ENCODE measurements at regions not wholly inside any gene's neighbourhood (a gene's known extent, or its start where the extent isn't known, plus 50 kb on each side); places are given as distances from the start of the nearest gene placed in this dataset.

- no peaks in the 10 kb centered on the region for H3K9me3 ChIP-seq
- DNase-seq: no peak
- no peak overlapping the region for H3K4me3 ChIP-seq
- H3K36me3 ChIP-seq (ENCODE audit: low read depth, missing control alignments): no peaks in the 10 kb centered on the region
- no peaks in the 10 kb centered on the region for H3K27me3 ChIP-seq
- intact Hi-C loops (cut with DNase I; ENCODE audit: low total_unique reads): no loop called here
- TF ChIP-seq POLR2A (IDR thresholded peaks at IDR 0.05): no peak
- TF ChIP-seq CTCF (IDR thresholded peaks at IDR 0.05): no peak
- H3K4me1 ChIP-seq: peaks cover 5% of the 10 kb centered on the region
- no peak overlapping the region for H3K27ac ChIP-seq
These were observed 608.7 kb downstream of the PLPP3 start for GRCh38 chr1:55970526-55971110.

GRCh38 chr1:55969322-55969721 lies 610.0 kb downstream of the PLPP3 start:
- no peaks in the 10 kb centered on the region for H3K4me1 ChIP-seq
- intact Hi-C loops (cut with DNase I; ENCODE audit: low total_unique reads): no loop called here
- H3K4me3 ChIP-seq: no peak overlapping the region
- DNase-seq: no peak
- H3K36me3 ChIP-seq (ENCODE audit: low read depth, missing control alignments): no peaks in the 10 kb centered on the region
- H3K9me3 ChIP-seq: no peaks in the 10 kb centered on the region
- no peak overlapping the region for H3K27ac ChIP-seq
- H3K27me3 ChIP-seq: no peaks in the 10 kb centered on the region
- TF ChIP-seq POLR2A (IDR thresholded peaks at IDR 0.05): no peak
- TF ChIP-seq CTCF (IDR thresholded peaks at IDR 0.05): no peak

- 87 to 95% methylated on average over 7 of the region's 7 CpGs for whole genome bisulfite sequencing, 2 donors
These were observed 610.7 kb downstream of the PLPP3 start for GRCh38 chr1:55968661-55969060.

GRCh38 chr1:55965981-55966461 lies 613.3 kb downstream of the PLPP3 start:
- Histone ChIP-seq H3K27ac (no peak overlapping the region), H3K27me3 (no peaks in the 10 kb centered on the region), H3K9me3 (no peaks in the 10 kb centered on the region), H3K4me1 (peaks cover 2% of the 10 kb centered on the region), H3K36me3 (ENCODE audit: low read depth, missing control alignments) (no peaks in the 10 kb centered on the region), H3K4me3 (no peak overlapping the region)
- WGBS, 2 donors: 81 to 86% methylated on average over 5 of the region's 5 CpGs
- DNase-seq: no peak
- intact Hi-C loops (cut with DNase I; ENCODE audit: low total_unique reads): no loop called here
- TF ChIP-seq CTCF (IDR thresholded peaks at IDR 0.05) (no peak), POLR2A (IDR thresholded peaks at IDR 0.05) (no peak)

More at GRCh38 chr1:55968661-55969060, 610.7 kb downstream of the PLPP3 start:
- Histone ChIP-seq H3K9me3 (no peaks in the 10 kb centered on the region), H3K36me3 (ENCODE audit: low read depth, missing control alignments) (no peaks in the 10 kb centered on the region), H3K27me3 (no peaks in the 10 kb centered on the region), H3K4me1 (no peaks in the 10 kb centered on the region), H3K4me3 (no peak overlapping the region), H3K27ac (no peak overlapping the region)
- TF ChIP-seq POLR2A (IDR thresholded peaks at IDR 0.05): no peak
- TF ChIP-seq CTCF (IDR thresholded peaks at IDR 0.05): no peak
- intact Hi-C loops (cut with DNase I; ENCODE audit: low total_unique reads): no loop called here
- DNase-seq: no peak

GRCh38 chr1:55962472-55962871 lies 616.9 kb downstream of the PLPP3 start:
- Histone ChIP-seq H3K4me3 (no peak overlapping the region), H3K9me3 (no peaks in the 10 kb centered on the region), H3K36me3 (ENCODE audit: low read depth, missing control alignments) (no peaks in the 10 kb centered on the region), H3K4me1 (peaks cover 6% of the 10 kb centered on the region), H3K27me3 (no peaks in the 10 kb centered on the region), H3K27ac (no peak overlapping the region)
- TF ChIP-seq POLR2A (IDR thresholded peaks at IDR 0.05) (no peak), CTCF (IDR thresholded peaks at IDR 0.05) (no peak)
- WGBS, 2 donors: 89 to 91% methylated on average over 2 of the region's 2 CpGs
- DNase-seq: no peak
- intact Hi-C loops (cut with DNase I; ENCODE audit: low total_unique reads): no loop called here

All from testis (tissue), 2 donors.